ENCODE measurements at regions not wholly inside any gene's neighbourhood (a gene's known extent, or its start where the extent isn't known, plus 50 kb on each side); places are given as distances from the start of the nearest gene placed in this dataset.
"Not testable (repeated sequence)": the region's sequence is repeated elsewhere in the genome, so short reads cannot be mapped to it uniquely, and the experiment has no call there.

GRCh38 chr1:29555043-29555620 is 318.8 kb downstream of the PTPRU start:
- no peak for DNase-seq (ENCODE audit: low read depth)

GRCh38 chr1:29554208-29554778 is 318.0 kb downstream of the PTPRU start:
- no peak for DNase-seq (ENCODE audit: low read depth)

GRCh38 chr1:29551123-29551936 is 315.0 kb downstream of the PTPRU start:
- DNase-seq (ENCODE audit: low read depth): no peak

GRCh38 chr1:29550119-29550841 is 314.0 kb downstream of the PTPRU start:
- no peak for DNase-seq (ENCODE audit: low read depth)

- not testable (repeated sequence) for DNase-seq (ENCODE audit: low read depth)
These were observed 313.4 kb downstream of the PTPRU start for GRCh38 chr1:29549728-29550118.

GRCh38 chr1:29549001-29549400 is 312.7 kb downstream of the PTPRU start:
- DNase-seq (ENCODE audit: low read depth): no peak

- DNase-seq (ENCODE audit: low read depth): no peak
These were observed 311.8 kb downstream of the PTPRU start for GRCh38 chr1:29548091-29548490.

- DNase-seq (ENCODE audit: low read depth): no peak
These were observed 311.0 kb downstream of the PTPRU start for GRCh38 chr1:29547300-29547699.

GRCh38 chr1:29546496-29546895 is 310.2 kb downstream of the PTPRU start:
- DNase-seq (ENCODE audit: low read depth): no peak

- no peak for DNase-seq (ENCODE audit: low read depth)
These were observed 308.1 kb downstream of the PTPRU start for GRCh38 chr1:29544406-29544805.

- no peak for DNase-seq (ENCODE audit: low read depth)
These were observed 307.3 kb downstream of the PTPRU start for GRCh38 chr1:29543586-29543985.

GRCh38 chr1:29542548-29542947 is 306.2 kb downstream of the PTPRU start:
- DNase-seq (ENCODE audit: low read depth): no peak

- DNase-seq (ENCODE audit: low read depth): no peak
These were observed 305.3 kb downstream of the PTPRU start for GRCh38 chr1:29541631-29542030.

GRCh38 chr1:29540801-29541357 is 304.6 kb downstream of the PTPRU start:
- no peak for DNase-seq (ENCODE audit: low read depth)

GRCh38 chr1:29539971-29540370 is 303.6 kb downstream of the PTPRU start:
- DNase-seq (ENCODE audit: low read depth): no peak

- DNase-seq (ENCODE audit: low read depth): no peak
These were observed 302.3 kb downstream of the PTPRU start for GRCh38 chr1:29538586-29538985.

GRCh38 chr1:29532751-29533150 is 296.4 kb downstream of the PTPRU start:
- no peak for DNase-seq (ENCODE audit: low read depth)

- no peak for DNase-seq (ENCODE audit: low read depth)
These were observed 296.0 kb downstream of the PTPRU start for GRCh38 chr1:29532285-29532684.

- DNase-seq (ENCODE audit: low read depth): no peak
These were observed 295.3 kb downstream of the PTPRU start for GRCh38 chr1:29531596-29531995.

- DNase-seq (ENCODE audit: low read depth): no peak
These were observed 293.5 kb downstream of the PTPRU start for GRCh38 chr1:29529677-29530278.

GRCh38 chr1:29527314-29528004 is 291.1 kb downstream of the PTPRU start:
- no peak for DNase-seq (ENCODE audit: low read depth)

Measured in fibroblast of gingiva (primary cell).